A549 (cell line): ENCODE measurements at regions not wholly inside any gene's neighbourhood (a gene's known extent, or its start where the extent isn't known, plus 50 kb on each side); places are given as distances from the start of the nearest gene placed in this dataset.

Experiments
- HDAC2 ChIP-seq: fragments of 200-600 bp; sonication (generic); IDR thresholded peaks from 2 replicates; pipeline ENCODE4 v1.6.1; 2016
- POLR2A ChIP-seq: IDR thresholded peaks from 2 replicates; pipeline ENCODE4 v1.6.1; 2012; ENCODE audit warnings: mild to moderate bottlenecking, low read length
- TF ChIP-seq, protein P1 (sequence below): fragments of >200 bp; sonication (Bioruptor Twin); formaldehyde crosslinking; IDR thresholded peaks from 3 replicates; pipeline ENCODE4 v1.5.1; 2016

DNA sequence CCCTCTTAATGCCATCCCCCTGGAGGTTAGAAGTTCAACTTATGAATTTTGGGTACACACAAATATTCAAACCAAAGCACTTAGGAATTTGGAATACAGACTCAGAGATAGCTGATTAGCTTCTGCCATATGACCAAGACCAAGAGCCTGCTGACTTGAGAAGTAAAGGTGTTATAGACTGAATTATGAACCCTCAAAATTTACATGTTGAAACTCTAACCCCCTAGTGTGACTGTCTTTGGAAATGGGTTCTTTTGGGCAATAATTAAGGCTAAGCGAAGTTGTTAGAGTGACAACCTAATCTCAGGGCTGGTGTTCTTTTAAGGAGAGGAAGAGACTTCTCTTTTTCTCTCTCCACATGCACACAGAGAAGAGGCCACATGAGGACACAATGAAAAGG is 151.2 kb downstream of the COX18 start:
- TF ChIP-seq POLR2A = no peak
- TF ChIP-seq, protein P1, sequence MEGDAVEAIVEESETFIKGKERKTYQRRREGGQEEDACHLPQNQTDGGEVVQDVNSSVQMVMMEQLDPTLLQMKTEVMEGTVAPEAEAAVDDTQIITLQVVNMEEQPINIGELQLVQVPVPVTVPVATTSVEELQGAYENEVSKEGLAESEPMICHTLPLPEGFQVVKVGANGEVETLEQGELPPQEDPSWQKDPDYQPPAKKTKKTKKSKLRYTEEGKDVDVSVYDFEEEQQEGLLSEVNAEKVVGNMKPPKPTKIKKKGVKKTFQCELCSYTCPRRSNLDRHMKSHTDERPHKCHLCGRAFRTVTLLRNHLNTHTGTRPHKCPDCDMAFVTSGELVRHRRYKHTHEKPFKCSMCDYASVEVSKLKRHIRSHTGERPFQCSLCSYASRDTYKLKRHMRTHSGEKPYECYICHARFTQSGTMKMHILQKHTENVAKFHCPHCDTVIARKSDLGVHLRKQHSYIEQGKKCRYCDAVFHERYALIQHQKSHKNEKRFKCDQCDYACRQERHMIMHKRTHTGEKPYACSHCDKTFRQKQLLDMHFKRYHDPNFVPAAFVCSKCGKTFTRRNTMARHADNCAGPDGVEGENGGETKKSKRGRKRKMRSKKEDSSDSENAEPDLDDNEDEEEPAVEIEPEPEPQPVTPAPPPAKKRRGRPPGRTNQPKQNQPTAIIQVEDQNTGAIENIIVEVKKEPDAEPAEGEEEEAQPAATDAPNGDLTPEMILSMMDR = no peak
- TF ChIP-seq HDAC2 = no peak
